Esophagus squamous epithelium (tissue), 4 donors: ENCODE measurements at regions not wholly inside any gene's neighbourhood (a gene's known extent, or its start where the extent isn't known, plus 50 kb on each side); places are given as distances from the start of the nearest gene placed in this dataset.

Experiments
- CTCF ChIP-seq, 6 experiments: fragments of 450-650 bp in 4 of 6; fragments of 200-600 bp in 2 of 6; sonication (generic) in 2 of 6; IDR thresholded peaks; one replicate each; pipeline ENCODE4 v1.5.1; 2016 to 2019; ENCODE audit warnings: antibody characterized with exemption in 6 of 6, mild to moderate bottlenecking in 4 of 6, moderate library complexity in 4 of 6
- POLR2A ChIP-seq, 4 donors: fragments of 450-650 bp; IDR thresholded peaks; one replicate each; pipeline ENCODE4 v1.6.1; 2017; ENCODE audit warnings: antibody characterized with exemption in 4 of 4, mild to moderate bottlenecking in 4 of 4, moderate library complexity in 3 of 4

GRCh38 chr14:98816720-98817119 lies 455.3 kb downstream of the BCL11B start:
- TF ChIP-seq CTCF (IDR thresholded peaks at IDR 0.05) (no peak), POLR2A (IDR thresholded peaks at IDR 0.05) (no peak)
